DOHH2 (cell line): ENCODE measurements at regions not wholly inside any gene's neighbourhood (a gene's known extent, or its start where the extent isn't known, plus 50 kb on each side); places are given as distances from the start of the nearest gene placed in this dataset.

ENCODE experiments used
- H3F3A ChIP-seq: fragments of 200-600 bp; sonication (generic), shearing (Covaris generic); 2 replicates; pipeline ENCODE4 v1.6.0; 2016; ENCODE audit warnings: antibody characterized with exemption, mild to moderate bottlenecking; ENCODE audit not compliant: control insufficient read depth, insufficient read depth
- H3K27ac ChIP-seq: fragments of 200-600 bp; sonication (generic); 2 replicates; pipeline ENCODE4 v1.5.1; 2014; ENCODE audit warnings: low read depth, mild to moderate bottlenecking, low read length, moderate library complexity
- H3K27me3 ChIP-seq: fragments of 200-600 bp; sonication (generic); 2 replicates; pipeline ENCODE4 v1.6.1; 2014; ENCODE audit warnings: mild to moderate bottlenecking, low read length, mixed read lengths; ENCODE audit not compliant: control insufficient read depth
- H3K36me3 ChIP-seq: fragments of 200-600 bp; sonication (generic); 2 replicates; pipeline ENCODE4 v1.6.1; 2014; ENCODE audit warnings: mild to moderate bottlenecking, low read length, moderate library complexity, mixed read lengths; ENCODE audit not compliant: control insufficient read depth
- H3K4me1 ChIP-seq: fragments of 200-600 bp; sonication (generic); 2 replicates; pipeline ENCODE4 v1.6.1; 2014; ENCODE audit warnings: mild to moderate bottlenecking, low read length, mixed read lengths; ENCODE audit not compliant: control insufficient read depth
- H3K4me2 ChIP-seq: fragments of 200-600 bp; sonication (generic); 2 replicates; pipeline ENCODE4 v1.6.0; 2014; ENCODE audit warnings: mild to moderate bottlenecking, low read length, moderate library complexity
- H3K4me3 ChIP-seq: fragments of 200-600 bp; sonication (generic); 2 replicates; pipeline ENCODE4 v1.5.1; 2014; ENCODE audit warnings: mild to moderate bottlenecking, low read length, mixed read lengths
- H3K79me2 ChIP-seq: fragments of 200-600 bp; sonication (generic); 2 replicates; pipeline ENCODE4 v1.6.1; 2014; ENCODE audit warnings: mild to moderate bottlenecking, low read length, mixed read lengths; ENCODE audit not compliant: control insufficient read depth
- H3K9me2 ChIP-seq: fragments of 200-600 bp; sonication (generic); replicated peaks from 2 replicates; pipeline ENCODE4 v1.6.1; 2014; ENCODE audit warnings: mild to moderate bottlenecking, low read length, mixed read lengths; ENCODE audit not compliant: control insufficient read depth
- H3K9me3 ChIP-seq: fragments of 200-600 bp; sonication (generic); 2 replicates; pipeline ENCODE4 v1.6.1; 2014; ENCODE audit warnings: antibody characterized with exemption, low read length, mixed read lengths; ENCODE audit not compliant: control insufficient read depth, insufficient read depth
- H4K20me1 ChIP-seq: fragments of 200-600 bp; sonication (generic); 2 replicates; pipeline ENCODE4 v1.6.0; 2014; ENCODE audit warnings: low read depth, mild to moderate bottlenecking, antibody characterized with exemption, low read length, moderate library complexity; ENCODE audit not compliant: control insufficient read depth, insufficient read depth
- CTCF ChIP-seq: fragments of 200-600 bp; sonication (generic); IDR thresholded peaks from one replicate; pipeline ENCODE4 v1.5.1; 2014; ENCODE audit warnings: antibody characterized with exemption, mild to moderate bottlenecking, low read depth, low read length; ENCODE audit not compliant: poor library complexity, severe bottlenecking
- EZH2phosphoT487 ChIP-seq: fragments of 200-600 bp; sonication (generic); IDR thresholded peaks from 2 replicates; pipeline ENCODE4 v1.6.1; 2017; ENCODE audit warnings: borderline replicate concordance, mild to moderate bottlenecking, antibody characterized with exemption, low read length, moderate library complexity, mixed read lengths

- Histone ChIP-seq H3K4me2 (no peak overlapping the region), H3F3A (no peaks in the 10 kb centered on the region), H3K27me3 (no peaks in the 10 kb centered on the region; the same call in 1 of the 2 replicates), H3K4me1 (no peaks in the 10 kb centered on the region), H3K36me3 (no peaks in the 10 kb centered on the region), H3K27ac (no peak overlapping the region), H3K9me3 (no peaks in the 10 kb centered on the region), H3K9me2 (no peaks in the 10 kb centered on the region), H4K20me1 (no peaks in the 10 kb centered on the region), H3K4me3 (no peak overlapping the region), H3K79me2 (no peaks in the 10 kb centered on the region)
- no peak for TF ChIP-seq CTCF
- no peak for TF ChIP-seq EZH2phosphoT487
Observed at GRCh38 chr12:131363841-131364495, 346.9 kb upstream of the SFSWAP start.

GRCh38 chr12:131364903-131365820, 345.7 kb upstream of the SFSWAP start:
- H3K4me3 ChIP-seq: no peak overlapping the region
- TF ChIP-seq CTCF (no peak), EZH2phosphoT487 (no peak)
- H3K79me2 ChIP-seq: no peaks in the 10 kb centered on the region
- no peaks in the 10 kb centered on the region for H4K20me1 ChIP-seq
- H3K27ac ChIP-seq: no peak overlapping the region
- H3F3A ChIP-seq: no peaks in the 10 kb centered on the region
- H3K9me2 ChIP-seq: no peaks in the 10 kb centered on the region
- no peaks in the 10 kb centered on the region for H3K36me3 ChIP-seq
- no peaks in the 10 kb centered on the region for H3K27me3 ChIP-seq
- no peaks in the 10 kb centered on the region for H3K9me3 ChIP-seq
- H3K4me1 ChIP-seq: no peaks in the 10 kb centered on the region
- H3K4me2 ChIP-seq: no peak overlapping the region

GRCh38 chr12:131365821-131366260, 345.0 kb upstream of the SFSWAP start:
- Histone ChIP-seq H3K4me3 (no peak overlapping the region), H3F3A (no peaks in the 10 kb centered on the region), H3K27ac (no peak overlapping the region), H3K79me2 (no peaks in the 10 kb centered on the region), H3K4me1 (no peaks in the 10 kb centered on the region), H3K9me3 (no peaks in the 10 kb centered on the region), H3K9me2 (no peaks in the 10 kb centered on the region), H3K4me2 (no peak overlapping the region), H3K36me3 (no peaks in the 10 kb centered on the region), H3K27me3 (no peaks in the 10 kb centered on the region), H4K20me1 (no peaks in the 10 kb centered on the region)
- TF ChIP-seq EZH2phosphoT487 (no peak), CTCF (no peak)
